Stimulated activated effector memory CD8-positive, alpha-beta T cell treated with anti-CD3 and anti-CD28 coated beads, Interleukin-12 subunit alpha, Interleukin-12 subunit beta, amount 100 ng/mL, for 72 hours (primary cell): ENCODE measurements at regions not wholly inside any gene's neighbourhood (a gene's known extent, or its start where the extent isn't known, plus 50 kb on each side); places are given as distances from the start of the nearest gene placed in this dataset.
"Not testable (repeated sequence)": the region's sequence is repeated elsewhere in the genome, so short reads cannot be mapped to it uniquely, and the experiment has no call there.

Experiments used
- ATAC-seq: fragments of 150-1000 bp; cut with Tn5 transposase; 2 replicates; pipeline ENCODE4 v1.10.0; 2021
- DNase-seq, 2 donors: peaks; one replicate each; pipeline ENCODE4 v3.0.0; 2021 to 2022; ENCODE audit warnings: low spot score in 2 of 2
- H3K27ac Mint-ChIP-seq: one replicate; pipeline ENCODE4 v1.8.0; 2022; ENCODE audit warnings: mild to moderate bottlenecking, mixed read lengths
- H3K36me3 Mint-ChIP-seq: one replicate; pipeline ENCODE4 v1.8.0; 2022; ENCODE audit warnings: mild to moderate bottlenecking, mixed read lengths
- H3K4me1 Mint-ChIP-seq: one replicate; pipeline ENCODE4 v1.8.0; 2022; ENCODE audit warnings: mixed read lengths
- H3K4me3 Mint-ChIP-seq: one replicate; pipeline ENCODE4 v1.8.0; 2022; ENCODE audit warnings: mild to moderate bottlenecking, mixed read lengths
- H3K9me3 Mint-ChIP-seq: one replicate; pipeline ENCODE4 v1.8.0; 2022; ENCODE audit warnings: mixed read lengths

- H3K4me1 Mint-ChIP-seq: no peaks in the 10 kb centered on the region
- DNase-seq (no peak), ATAC-seq (no peak)
- no peak overlapping the region for H3K4me3 Mint-ChIP-seq
- no peak overlapping the region for H3K27ac Mint-ChIP-seq
- no peaks in the 10 kb centered on the region for H3K36me3 Mint-ChIP-seq
- no peaks in the 10 kb centered on the region for H3K9me3 Mint-ChIP-seq
Measured at GRCh38 chr10:36448760-36449691, 676.4 kb upstream of the ANKRD30A start.

DNA sequence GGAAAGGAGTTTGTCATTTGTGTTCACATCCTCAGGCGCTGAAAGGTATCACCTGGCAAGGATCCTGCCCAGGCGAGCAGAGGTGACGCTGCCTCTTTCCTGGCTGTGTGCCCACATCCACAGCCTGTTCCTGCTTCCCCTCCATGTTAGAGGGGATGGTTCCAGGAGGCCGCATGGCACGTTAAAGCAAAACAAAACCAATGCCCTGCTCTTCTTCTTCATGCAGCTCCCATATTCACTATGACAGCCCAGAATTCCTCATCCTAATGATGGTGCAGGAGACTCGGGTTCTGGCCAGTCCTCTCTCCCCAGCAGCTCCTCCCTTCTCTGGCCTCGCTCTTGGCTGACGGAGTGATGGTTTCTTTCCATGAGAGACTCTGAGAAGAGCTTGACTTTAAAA is 678.5 kb upstream of the ANKRD30A start:
- DNase-seq (no peak), ATAC-seq (no peak)
- no peaks in the 10 kb centered on the region for H3K4me1 Mint-ChIP-seq
- H3K9me3 Mint-ChIP-seq: no peaks in the 10 kb centered on the region
- no peak overlapping the region for H3K27ac Mint-ChIP-seq
- no peaks in the 10 kb centered on the region for H3K36me3 Mint-ChIP-seq
- no peak overlapping the region for H3K4me3 Mint-ChIP-seq

DNA sequence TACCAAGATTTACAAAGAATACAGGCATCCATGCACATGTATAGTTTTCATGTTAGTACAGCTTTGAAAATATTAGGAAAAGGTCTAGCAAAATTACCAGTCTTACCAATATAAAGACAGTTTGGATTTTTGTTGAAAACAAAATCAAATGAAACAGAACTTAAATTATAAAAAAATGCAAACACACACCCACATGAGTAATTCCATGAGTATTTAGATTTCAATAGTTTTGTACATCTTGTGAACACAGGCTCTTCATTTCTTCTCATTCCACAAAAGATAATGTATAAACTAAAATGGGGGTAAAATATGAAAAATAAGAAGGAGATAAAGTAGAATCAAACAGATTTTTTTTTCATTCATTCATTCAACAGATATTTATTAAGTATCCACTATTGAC is 682.2 kb upstream of the ANKRD30A start:
- Mint-ChIP-seq H3K9me3 (peaks cover 10% of the 10 kb centered on the region), H3K36me3 (no peaks in the 10 kb centered on the region), H3K27ac (no peak overlapping the region), H3K4me1 (no peaks in the 10 kb centered on the region), H3K4me3 (no peak overlapping the region)
- ATAC-seq (no peak), DNase-seq (no peak)

DNA sequence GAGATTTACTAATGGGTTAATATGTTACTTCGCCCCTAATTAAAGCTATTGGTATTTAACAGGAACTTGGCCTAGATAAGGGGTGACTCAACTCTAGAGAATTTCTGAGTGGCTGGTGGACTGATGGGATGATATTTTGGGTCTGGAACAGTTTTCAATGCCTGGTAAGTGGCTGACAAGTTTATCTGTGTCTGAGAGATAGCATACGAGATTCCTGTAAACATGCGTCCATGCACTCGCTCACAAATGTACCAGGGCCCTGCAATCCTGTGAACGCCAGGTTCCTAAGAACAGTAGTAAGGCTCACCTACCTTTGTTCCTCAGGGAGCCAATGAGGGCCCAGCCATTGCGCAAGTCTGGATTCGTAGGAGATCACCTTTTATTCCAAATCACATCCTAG is 683.8 kb upstream of the ANKRD30A start:
- Mint-ChIP-seq H3K4me1 (no peaks in the 10 kb centered on the region), H3K4me3 (no peak overlapping the region), H3K27ac (no peak overlapping the region), H3K9me3 (peaks cover 10% of the 10 kb centered on the region), H3K36me3 (no peaks in the 10 kb centered on the region)
- ATAC-seq: no peak
- no peak for DNase-seq

GRCh38 chr10:36440539-36440938 is 684.9 kb upstream of the ANKRD30A start:
- no peaks in the 10 kb centered on the region for H3K4me1 Mint-ChIP-seq
- H3K27ac Mint-ChIP-seq: no peak overlapping the region
- DNase-seq: no peak
- H3K9me3 Mint-ChIP-seq: peaks cover 10% of the 10 kb centered on the region
- no peak for ATAC-seq
- no peaks in the 10 kb centered on the region for H3K36me3 Mint-ChIP-seq
- no peak overlapping the region for H3K4me3 Mint-ChIP-seq

DNA sequence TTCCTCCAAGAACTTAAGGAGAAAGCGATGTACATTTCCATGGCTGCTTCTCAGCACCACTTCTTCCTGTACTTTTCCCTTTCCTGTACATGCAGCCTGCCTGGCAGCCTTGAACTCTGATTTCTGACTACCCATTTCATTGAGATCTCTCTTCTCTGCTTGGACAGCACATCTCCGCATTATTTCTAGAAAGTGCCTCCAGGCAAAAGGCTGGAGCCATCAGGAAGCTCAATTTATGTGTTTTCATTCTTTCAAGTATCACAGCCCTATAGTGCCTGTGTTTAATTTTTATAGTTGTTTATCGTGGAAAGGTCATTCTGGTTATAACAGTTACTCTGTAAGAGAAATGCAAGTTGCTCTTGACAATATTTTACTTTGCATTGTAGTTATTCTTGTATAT is 688.0 kb upstream of the ANKRD30A start:
- no peaks in the 10 kb centered on the region for H3K36me3 Mint-ChIP-seq
- no peak overlapping the region for H3K27ac Mint-ChIP-seq
- H3K4me1 Mint-ChIP-seq: no peaks in the 10 kb centered on the region
- DNase-seq (no peak), ATAC-seq (no peak)
- peaks cover 10% of the 10 kb centered on the region for H3K9me3 Mint-ChIP-seq
- no peak overlapping the region for H3K4me3 Mint-ChIP-seq

DNA sequence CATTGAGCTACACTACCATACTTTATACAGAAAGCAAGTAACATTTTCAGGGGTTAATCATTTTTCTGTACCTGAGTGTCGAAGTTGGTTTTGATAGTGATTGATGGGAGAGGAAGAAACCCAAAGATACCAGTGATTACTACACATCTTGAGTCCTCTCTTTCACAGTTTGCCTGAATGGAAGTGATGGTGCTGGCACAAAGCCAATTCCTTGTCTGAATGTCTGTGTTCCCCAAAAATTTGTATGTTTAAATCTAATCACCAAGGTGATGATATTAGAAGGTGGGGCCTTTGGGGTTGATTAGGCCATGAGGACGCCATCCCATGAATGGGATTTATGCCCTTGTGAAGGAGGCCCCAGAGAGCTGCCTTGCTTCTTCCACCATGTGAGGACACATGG is 696.9 kb upstream of the ANKRD30A start:
- ATAC-seq: no peak
- no peak for DNase-seq
- Mint-ChIP-seq H3K36me3 (no peaks in the 10 kb centered on the region), H3K4me3 (no peak overlapping the region), H3K9me3 (peaks cover 14% of the 10 kb centered on the region), H3K4me1 (no peaks in the 10 kb centered on the region), H3K27ac (no peak overlapping the region)

DNA sequence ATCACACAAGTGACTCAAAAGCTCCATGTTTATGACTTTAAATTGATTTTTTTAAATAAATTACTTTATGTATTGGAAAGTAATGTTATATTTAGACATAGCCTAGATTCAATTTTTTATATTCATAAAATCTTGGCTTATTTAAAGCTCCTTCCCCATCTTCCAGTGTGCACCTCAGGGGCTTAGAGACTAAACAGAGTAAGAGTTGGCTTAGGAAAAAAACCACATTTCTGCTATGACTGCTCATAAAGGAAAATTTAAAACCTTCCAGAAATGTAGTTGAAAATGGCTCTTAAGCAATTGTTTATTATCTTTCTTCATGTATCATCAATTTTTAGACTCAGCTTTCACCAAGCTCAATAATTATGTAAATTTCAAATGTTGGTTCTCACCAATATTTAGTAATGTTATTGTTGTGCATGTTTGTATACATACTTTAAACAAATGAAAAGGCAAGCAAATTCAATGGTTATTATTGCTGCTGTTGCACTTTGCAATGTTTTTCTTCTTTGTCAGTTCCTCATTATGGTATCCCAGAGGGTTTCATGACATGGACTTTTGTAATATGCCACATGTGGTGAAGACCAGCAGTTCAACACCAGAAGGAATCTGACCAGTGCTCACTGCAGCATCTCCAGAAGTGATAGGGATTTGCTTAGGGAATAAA is 700.1 kb upstream of the ANKRD30A start:
- H3K27ac Mint-ChIP-seq: no peak overlapping the region
- H3K4me3 Mint-ChIP-seq: no peak overlapping the region
- no peaks in the 10 kb centered on the region for H3K4me1 Mint-ChIP-seq
- DNase-seq (no peak), ATAC-seq (no peak)
- no peaks in the 10 kb centered on the region for H3K36me3 Mint-ChIP-seq
- H3K9me3 Mint-ChIP-seq: peaks cover 14% of the 10 kb centered on the region

DNA sequence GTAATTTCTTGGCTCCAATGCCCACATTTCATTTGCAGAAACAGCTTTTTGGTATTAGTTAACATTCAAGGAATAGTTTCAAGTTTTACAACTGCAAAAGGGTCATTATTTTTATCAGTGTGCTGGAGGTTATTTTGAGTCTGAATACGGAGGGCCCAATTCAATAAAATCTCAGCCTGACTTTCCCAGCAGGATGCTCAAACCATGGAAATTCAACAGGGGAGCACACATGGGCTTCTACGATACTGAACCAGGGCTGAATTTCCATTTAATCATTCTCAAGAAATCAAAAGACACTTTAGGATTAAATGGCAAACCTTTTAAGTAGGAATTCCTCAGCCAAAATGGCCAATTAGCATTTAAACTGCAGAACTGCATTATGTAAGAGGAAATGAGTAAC is 700.9 kb upstream of the ANKRD30A start:
- Mint-ChIP-seq H3K27ac (no peak overlapping the region), H3K36me3 (no peaks in the 10 kb centered on the region), H3K9me3 (peaks cover 9% of the 10 kb centered on the region), H3K4me1 (no peaks in the 10 kb centered on the region), H3K4me3 (no peak overlapping the region)
- DNase-seq (no peak), ATAC-seq (no peak)

DNA sequence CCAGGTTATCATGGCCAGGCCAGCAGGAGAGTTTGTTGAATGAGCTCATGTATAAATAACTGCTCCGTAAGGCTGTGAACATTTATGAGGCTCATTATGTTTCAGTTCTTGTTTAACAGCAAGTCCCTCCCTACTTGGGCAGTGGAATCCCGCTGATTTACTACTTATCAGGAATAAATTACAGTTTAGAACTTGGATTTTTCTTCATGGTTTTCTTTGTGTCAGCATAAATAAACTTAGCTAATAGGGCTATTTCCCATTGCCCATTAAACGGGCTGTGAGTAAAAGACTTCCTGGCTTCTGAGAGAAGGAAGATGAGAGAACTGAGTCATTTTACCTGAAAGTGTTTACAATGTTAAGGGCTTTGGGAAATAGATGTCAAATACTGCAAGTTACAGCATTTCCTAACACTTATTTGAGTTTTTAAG is 701.6 kb upstream of the ANKRD30A start:
- Mint-ChIP-seq H3K36me3 (no peaks in the 10 kb centered on the region), H3K4me1 (no peaks in the 10 kb centered on the region), H3K9me3 (peaks cover 5% of the 10 kb centered on the region), H3K4me3 (no peak overlapping the region), H3K27ac (no peak overlapping the region)
- ATAC-seq: no peak
- DNase-seq: no peak

GRCh38 chr10:36421992-36422391 is 703.4 kb upstream of the ANKRD30A start:
- Mint-ChIP-seq H3K4me3 (no peak overlapping the region), H3K36me3 (no peaks in the 10 kb centered on the region)
- no peak for ATAC-seq

DNA sequence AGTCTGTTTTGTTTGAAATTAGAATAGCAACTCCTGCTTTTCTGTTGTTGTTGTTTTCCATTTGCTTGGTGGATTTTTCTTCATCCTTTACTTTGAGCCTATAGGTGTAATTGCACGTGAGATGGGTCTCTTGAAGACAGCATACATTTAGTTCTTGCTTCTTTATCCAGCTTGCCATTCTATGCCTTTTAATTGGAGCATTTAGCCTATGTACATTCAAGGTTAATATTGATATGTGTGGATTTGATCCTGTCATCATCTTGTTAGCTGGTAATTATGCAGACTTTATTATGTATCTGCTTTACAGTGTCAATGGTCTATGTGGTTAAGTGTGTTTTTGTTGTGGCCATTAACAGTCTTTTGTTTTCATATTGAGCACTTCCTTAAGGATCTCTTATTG is 708.9 kb upstream of the ANKRD30A start:
- no peaks in the 10 kb centered on the region for H3K4me1 Mint-ChIP-seq
- no peak overlapping the region for H3K4me3 Mint-ChIP-seq
- no peak overlapping the region for H3K27ac Mint-ChIP-seq
- no peaks in the 10 kb centered on the region for H3K36me3 Mint-ChIP-seq
- peaks cover 20% of the 10 kb centered on the region for H3K9me3 Mint-ChIP-seq
- no peak for ATAC-seq
- DNase-seq: no peak

More at GRCh38 chr10:36421992-36422391, 703.4 kb upstream of the ANKRD30A start:
- Mint-ChIP-seq H3K27ac (no peak overlapping the region), H3K4me1 (no peaks in the 10 kb centered on the region), H3K9me3 (peaks cover 7% of the 10 kb centered on the region)
- no peak for DNase-seq

GRCh38 chr10:36412942-36413341 is 712.5 kb upstream of the ANKRD30A start:
- DNase-seq: no peak
- no peaks in the 10 kb centered on the region for H3K4me1 Mint-ChIP-seq
- H3K27ac Mint-ChIP-seq: no peak overlapping the region
- H3K9me3 Mint-ChIP-seq: peaks cover 18% of the 10 kb centered on the region
- ATAC-seq: no peak
- H3K36me3 Mint-ChIP-seq: no peaks in the 10 kb centered on the region
- H3K4me3 Mint-ChIP-seq: no peak overlapping the region

GRCh38 chr10:36400238-36400637 is 725.2 kb upstream of the ANKRD30A start:
- not testable (repeated sequence) for H3K4me1 Mint-ChIP-seq, DNase-seq, H3K27ac Mint-ChIP-seq, ATAC-seq, H3K9me3 Mint-ChIP-seq, H3K4me3 Mint-ChIP-seq, H3K36me3 Mint-ChIP-seq

DNA sequence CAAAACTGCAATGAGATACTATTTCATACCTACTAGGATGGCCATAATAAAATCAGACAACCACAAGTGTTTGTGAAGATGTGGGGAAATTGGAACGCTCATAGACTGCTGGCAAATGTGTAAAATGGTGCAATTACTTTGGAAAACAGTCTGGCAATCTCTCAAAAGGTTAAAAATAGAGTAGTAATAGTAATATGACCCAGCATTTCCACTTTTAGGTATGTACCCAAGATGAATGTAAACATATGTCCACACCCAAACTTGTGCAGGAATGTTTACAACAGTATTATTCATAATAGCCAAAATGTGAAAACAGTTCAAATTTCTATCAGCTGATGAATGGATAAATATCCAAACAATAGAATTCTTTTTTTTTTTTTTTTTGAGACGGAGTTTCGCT is 731.6 kb upstream of the ANKRD30A start:
- DNase-seq (no peak), ATAC-seq (no peak)
- H3K4me1 Mint-ChIP-seq: no peaks in the 10 kb centered on the region
- H3K36me3 Mint-ChIP-seq: no peaks in the 10 kb centered on the region
- H3K27ac Mint-ChIP-seq: no peak overlapping the region
- H3K4me3 Mint-ChIP-seq: no peak overlapping the region
- peaks cover 15% of the 10 kb centered on the region for H3K9me3 Mint-ChIP-seq

DNA sequence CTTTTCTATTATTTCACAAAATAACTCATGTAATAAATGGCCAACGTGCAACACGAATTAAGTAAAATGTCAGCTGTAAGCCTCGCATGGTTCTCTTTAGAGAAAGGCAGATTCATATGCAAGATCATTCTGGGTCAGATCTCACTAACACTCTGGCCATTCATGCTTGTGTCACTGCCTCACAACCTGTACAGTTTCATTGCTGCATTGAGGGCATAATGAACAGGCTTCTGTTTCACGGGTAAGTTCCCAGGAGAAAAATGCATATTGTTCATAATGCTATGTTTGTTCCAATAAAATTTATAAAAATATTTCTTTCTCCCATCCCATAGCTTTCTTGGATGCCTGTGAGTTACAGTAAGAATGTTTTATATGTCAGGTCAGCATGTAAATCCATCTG is 734.0 kb upstream of the ANKRD30A start:
- DNase-seq (no peak), ATAC-seq (no peak)
- no peaks in the 10 kb centered on the region for H3K36me3 Mint-ChIP-seq
- no peak overlapping the region for H3K4me3 Mint-ChIP-seq
- no peak overlapping the region for H3K27ac Mint-ChIP-seq
- H3K4me1 Mint-ChIP-seq: no peaks in the 10 kb centered on the region
- H3K9me3 Mint-ChIP-seq: peaks cover 9% of the 10 kb centered on the region
